NT2/D1 (cell line): ENCODE measurements at regions not wholly inside any gene's neighbourhood (a gene's known extent, or its start where the extent isn't known, plus 50 kb on each side); places are given as distances from the start of the nearest gene placed in this dataset.
"Not testable (repeated sequence)": the region's sequence is repeated elsewhere in the genome, so short reads cannot be mapped to it uniquely, and the experiment has no call there.

Experiments used
- DNase-seq: peaks from one replicate; pipeline ENCODE4 v3.0.0-alpha.2; 2011; ENCODE audit warnings: low read depth, low spot score
- H3K27me3 ChIP-seq: 2 replicates; pipeline ENCODE4 v1.6.0; 2011; ENCODE audit warnings: mild to moderate bottlenecking; ENCODE audit not compliant: insufficient read length, insufficient read depth
- H3K36me3 ChIP-seq: 2 replicates; pipeline ENCODE4 v1.6.1; 2011; ENCODE audit warnings: mild to moderate bottlenecking, low read length, mixed read lengths; ENCODE audit not compliant: insufficient read depth, insufficient read length
- H3K4me1 ChIP-seq: 2 replicates; pipeline ENCODE4 v1.5.1; 2011; ENCODE audit not compliant: insufficient read depth, insufficient read length
- H3K4me3 ChIP-seq: 2 replicates; pipeline ENCODE4 v1.5.1; 2011; ENCODE audit warnings: low read depth; ENCODE audit not compliant: insufficient read length
- H3K9ac ChIP-seq: 2 replicates; pipeline ENCODE4 v1.6.0; 2011; ENCODE audit warnings: low read depth; ENCODE audit not compliant: insufficient read length
- H3K9me3 ChIP-seq: 2 replicates; pipeline ENCODE4 v1.5.1; 2011; ENCODE audit warnings: mild to moderate bottlenecking, low read length; ENCODE audit not compliant: insufficient read depth
- SUZ12 ChIP-seq: IDR thresholded peaks from 2 replicates; pipeline ENCODE4 v1.6.1; 2011; ENCODE audit not compliant: insufficient read length, insufficient read depth; ENCODE audit errors: extremely low read depth
- YY1 ChIP-seq: IDR thresholded peaks from 2 replicates; pipeline ENCODE4 v1.6.1; 2011; ENCODE audit not compliant: insufficient read length, insufficient read depth
- ZNF274 ChIP-seq: IDR thresholded peaks from 2 replicates; pipeline ENCODE4 v1.6.1; 2011; ENCODE audit warnings: mild to moderate bottlenecking, low read depth, low read length

DNA sequence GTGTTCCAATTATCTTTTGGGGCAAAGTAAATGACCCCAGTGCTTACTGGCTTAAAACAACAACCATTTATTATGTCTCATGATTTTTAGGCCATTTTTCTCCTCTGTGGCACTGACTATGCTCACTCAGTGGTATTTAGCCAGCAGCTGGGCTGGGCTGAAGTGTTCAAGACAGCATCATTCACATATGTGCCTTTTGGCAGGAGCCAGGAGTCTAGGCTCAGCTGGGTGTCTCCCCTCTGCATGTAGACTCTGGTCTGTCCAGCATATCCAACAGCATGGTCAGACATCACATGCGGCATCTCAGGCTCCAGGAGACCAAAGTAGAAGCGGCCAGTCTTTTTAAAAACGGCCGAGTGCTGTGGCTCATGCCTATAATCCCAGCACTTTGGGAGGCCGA is 120.3 kb upstream of the TOP1 start:
- no peak for TF ChIP-seq ZNF274
- no peak for TF ChIP-seq SUZ12
- TF ChIP-seq YY1, result no peak
- H3K9me3 ChIP-seq, result peaks cover 14% of the 10 kb centered on the region; the same call in 1 of the 2 replicates

DNA sequence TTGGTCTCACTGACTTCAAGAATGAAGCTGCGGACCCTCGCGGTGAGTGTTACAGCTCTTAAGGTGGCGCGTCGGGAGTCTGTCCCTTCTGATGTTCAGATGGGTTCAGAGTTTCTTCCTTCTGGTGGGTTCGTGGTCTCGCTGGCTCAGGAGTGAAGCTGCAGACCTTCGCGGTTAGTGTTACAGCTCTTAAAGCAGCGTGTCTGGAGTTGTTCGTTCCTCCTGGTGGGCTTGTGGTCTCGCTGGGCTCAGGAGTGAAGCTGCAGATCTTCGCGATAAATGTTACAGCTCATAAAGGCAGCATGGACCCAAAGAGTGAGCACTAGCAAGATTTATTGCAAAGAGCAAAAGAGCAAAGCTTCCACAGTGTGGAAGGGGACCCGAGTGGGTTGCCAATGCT is 119.1 kb upstream of the TOP1 start:
- not testable (repeated sequence) for H3K9ac ChIP-seq, H3K27me3 ChIP-seq, DNase-seq, H3K4me1 ChIP-seq, H3K36me3 ChIP-seq, H3K4me3 ChIP-seq
- H3K9me3 ChIP-seq, result peaks cover 14% of the 10 kb centered on the region; the same call in 1 of the 2 replicates

More for the DNA sequence above, 120.3 kb upstream of the TOP1 start:
- no peak overlapping the region for H3K9ac ChIP-seq
- DNase-seq, result no peak
- H3K4me3 ChIP-seq, result no peak overlapping the region
- no peaks in the 10 kb centered on the region for H3K27me3 ChIP-seq
- no peaks in the 10 kb centered on the region for H3K36me3 ChIP-seq
- no peaks in the 10 kb centered on the region for H3K4me1 ChIP-seq

DNA sequence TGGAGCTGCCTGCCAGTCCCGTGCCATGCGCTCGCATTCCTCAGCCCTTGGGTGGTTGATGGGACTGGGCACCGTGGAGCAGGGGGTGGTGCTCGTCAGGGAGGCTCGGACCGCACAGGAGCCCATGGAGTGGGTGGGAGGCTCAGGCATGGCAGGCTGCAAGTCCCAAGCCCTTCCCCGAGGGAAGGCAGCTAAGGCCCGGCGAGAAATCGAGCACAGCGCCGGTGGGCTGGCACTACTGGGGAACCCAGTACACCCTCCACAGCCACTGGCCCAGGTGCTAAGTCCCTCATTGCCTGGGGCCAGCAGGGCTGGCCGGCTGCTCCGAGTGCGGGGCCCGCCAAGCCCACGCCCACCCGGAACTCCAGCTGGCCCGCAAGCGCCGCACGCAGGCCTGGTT is 118.2 kb upstream of the TOP1 start:
- H3K9me3 ChIP-seq, result peaks cover 13% of the 10 kb centered on the region; the same call in 1 of the 2 replicates
- H3K9ac ChIP-seq, DNase-seq, H3K36me3 ChIP-seq, H3K4me3 ChIP-seq, H3K27me3 ChIP-seq, H3K4me1 ChIP-seq: not testable (repeated sequence)

DNA sequence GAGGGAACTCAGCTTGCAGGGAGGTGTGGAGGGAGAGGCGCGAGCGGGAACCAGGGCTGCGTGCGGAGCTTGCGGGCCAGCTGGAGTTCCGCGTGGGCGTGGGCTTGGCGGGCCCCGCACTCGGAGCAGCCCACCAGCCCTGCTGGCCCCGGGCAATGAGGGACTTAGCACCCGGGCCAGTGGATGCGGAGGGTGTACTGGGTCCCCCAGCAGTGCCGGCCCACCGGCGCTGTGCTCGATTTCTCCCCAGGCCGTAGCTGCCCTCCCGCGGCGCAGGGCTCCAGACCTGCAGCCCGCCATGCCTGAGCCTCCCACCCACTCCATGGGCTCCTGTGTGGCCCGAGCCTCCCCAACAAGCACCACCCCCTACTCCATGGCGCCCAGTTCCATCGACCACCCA is 117.5 kb upstream of the TOP1 start:
- H3K9ac ChIP-seq, H3K4me1 ChIP-seq, H3K9me3 ChIP-seq, DNase-seq, H3K27me3 ChIP-seq, H3K36me3 ChIP-seq, H3K4me3 ChIP-seq: not testable (repeated sequence)

DNA sequence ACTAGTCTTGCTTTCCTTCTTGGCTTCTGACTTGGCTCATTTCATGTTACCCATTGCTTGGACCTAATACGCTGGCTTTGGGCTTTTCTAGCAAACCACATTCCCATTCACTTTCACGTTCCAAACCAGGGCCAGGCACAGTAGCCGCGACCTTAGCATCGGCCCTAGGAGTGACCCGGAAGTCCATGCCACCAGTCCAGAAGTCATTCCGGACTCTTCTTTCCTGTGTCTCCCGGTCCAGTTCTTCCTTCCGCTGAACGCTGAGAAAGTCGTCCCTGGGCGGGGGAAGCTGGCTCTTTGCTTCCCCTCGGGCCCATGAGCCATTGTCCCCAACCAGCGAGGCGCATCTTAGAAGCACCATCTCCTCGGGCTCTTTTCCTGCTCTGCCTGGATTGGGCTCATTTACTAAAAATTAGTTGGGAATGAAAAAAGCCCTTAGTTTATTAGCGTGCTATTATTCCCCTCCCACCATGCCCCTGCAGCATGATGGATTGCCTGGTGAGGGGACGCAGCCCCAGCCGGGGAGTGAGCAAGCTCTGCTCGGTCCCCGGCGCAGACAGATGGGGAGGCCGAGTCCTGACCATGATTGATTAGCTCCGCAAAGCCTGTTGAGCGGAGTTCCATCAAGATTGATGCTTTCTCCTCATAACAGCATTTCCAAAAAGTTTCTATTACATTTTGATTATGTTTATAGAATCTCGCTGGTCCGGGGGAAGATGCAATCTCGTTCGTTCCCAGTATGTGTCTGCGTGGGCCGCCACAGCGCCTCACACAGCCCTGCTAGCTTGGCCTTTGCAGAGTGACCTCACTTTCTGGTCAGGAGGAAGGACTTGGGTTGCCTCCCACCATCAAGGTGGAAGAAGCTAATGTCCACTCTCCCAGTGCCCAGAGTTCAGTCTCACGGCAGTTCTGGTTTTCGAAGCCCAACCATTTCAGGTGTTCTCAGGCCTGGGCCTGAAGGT is 115.1 kb upstream of the TOP1 start:
- no peak for DNase-seq
- peaks cover 6% of the 10 kb centered on the region; the same call in 1 of the 2 replicates for H3K9me3 ChIP-seq
- no peak overlapping the region for H3K9ac ChIP-seq
- no peaks in the 10 kb centered on the region for H3K27me3 ChIP-seq
- no peak for TF ChIP-seq ZNF274
- no peak for TF ChIP-seq SUZ12
- H3K4me3 ChIP-seq, result no peak overlapping the region
- H3K36me3 ChIP-seq, result no peaks in the 10 kb centered on the region
- H3K4me1 ChIP-seq, result no peaks in the 10 kb centered on the region

DNA sequence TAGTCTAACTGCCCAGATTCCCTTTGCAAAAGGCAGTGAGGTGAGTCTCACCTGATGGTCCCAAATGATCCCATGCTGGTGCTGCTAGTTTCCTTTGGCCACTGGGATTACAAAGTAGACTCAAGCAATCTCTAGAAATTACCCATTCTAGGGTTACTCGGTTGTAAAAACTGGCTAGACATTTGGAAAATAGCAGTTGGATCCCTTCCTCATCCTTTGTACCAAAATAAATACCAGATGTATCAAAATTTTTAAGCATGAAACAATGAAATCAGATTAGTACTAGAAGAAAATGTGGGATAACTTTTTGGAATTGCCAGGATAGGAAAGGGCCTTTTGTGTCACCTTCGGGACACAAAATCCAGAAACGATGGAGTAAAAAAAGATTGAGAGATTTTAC is 112.9 kb upstream of the TOP1 start:
- Histone ChIP-seq H3K36me3 (no peaks in the 10 kb centered on the region), H3K9me3 (peaks cover 6% of the 10 kb centered on the region; the same call in 1 of the 2 replicates), H3K4me3 (no peak overlapping the region), H3K9ac (no peak overlapping the region), H3K4me1 (no peaks in the 10 kb centered on the region), H3K27me3 (no peaks in the 10 kb centered on the region)
- no peak for DNase-seq
- no peak for TF ChIP-seq YY1
- no peak for TF ChIP-seq ZNF274
- no peak for TF ChIP-seq SUZ12

DNA sequence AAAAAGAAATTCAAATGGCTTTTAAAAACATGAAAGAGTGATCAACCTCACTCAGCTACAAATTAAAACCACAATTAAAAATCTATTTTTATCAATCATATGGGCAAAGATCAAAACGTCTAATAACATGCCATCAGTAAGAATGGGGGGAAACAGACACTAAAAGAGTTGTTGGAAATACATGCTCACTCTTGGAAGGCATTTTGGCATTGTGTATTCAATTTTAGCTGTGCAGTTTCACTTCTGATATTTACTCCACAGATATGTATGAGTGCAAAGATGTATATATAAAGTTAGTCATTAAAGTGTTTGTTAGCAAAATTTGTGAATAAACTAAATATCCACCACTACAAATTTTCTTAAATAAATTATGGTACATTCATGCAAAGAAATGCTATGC is 112.3 kb upstream of the TOP1 start:
- Histone ChIP-seq H3K4me3 (no peak overlapping the region), H3K27me3 (no peaks in the 10 kb centered on the region), H3K9ac (no peak overlapping the region), H3K9me3 (0 out of 2 replicates have a peak, but pooled peaks cover under 1% of the 10 kb centered on the region), H3K4me1 (no peaks in the 10 kb centered on the region), H3K36me3 (no peaks in the 10 kb centered on the region)
- DNase-seq, result no peak
- TF ChIP-seq YY1 (no peak), SUZ12 (no peak), ZNF274 (no peak)

DNA sequence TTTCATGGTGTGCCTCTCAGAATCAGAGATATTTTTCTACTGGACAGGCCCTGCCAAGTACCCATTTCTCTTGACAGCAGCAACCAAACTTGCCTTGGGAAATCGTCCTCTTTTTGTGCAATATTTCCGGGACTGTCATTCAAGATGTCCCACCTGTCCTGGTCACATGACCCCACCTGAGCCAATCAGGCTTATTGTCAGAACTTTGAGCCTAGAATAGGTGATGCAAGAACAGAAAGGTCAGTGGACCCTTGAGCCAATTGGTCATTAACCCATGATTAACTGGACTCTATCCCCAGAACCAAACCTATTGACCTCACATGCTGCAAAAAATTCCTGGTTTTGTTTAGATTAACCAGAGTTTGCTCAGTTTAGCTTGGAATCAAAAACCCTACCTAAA is 108.3 kb upstream of the TOP1 start:
- Histone ChIP-seq H3K36me3 (no peaks in the 10 kb centered on the region), H3K27me3 (no peaks in the 10 kb centered on the region), H3K4me3 (no peak overlapping the region), H3K9ac (no peak overlapping the region), H3K4me1 (no peaks in the 10 kb centered on the region), H3K9me3 (no peaks in the 10 kb centered on the region)
- TF ChIP-seq ZNF274 (no peak), SUZ12 (no peak), YY1 (no peak)
- no peak for DNase-seq
